ENCODE measurements at regions not wholly inside any gene's neighbourhood (a gene's known extent, or its start where the extent isn't known, plus 50 kb on each side); places are given as distances from the start of the nearest gene placed in this dataset. TPM values are rescaled to one million over a fixed set of nuclear protein-coding genes. Genes with fewer than 3 reads are reported as not detected.
"Not testable (repeated sequence)": the region's sequence is repeated elsewhere in the genome, so short reads cannot be mapped to it uniquely, and the experiment has no call there.

DNA sequence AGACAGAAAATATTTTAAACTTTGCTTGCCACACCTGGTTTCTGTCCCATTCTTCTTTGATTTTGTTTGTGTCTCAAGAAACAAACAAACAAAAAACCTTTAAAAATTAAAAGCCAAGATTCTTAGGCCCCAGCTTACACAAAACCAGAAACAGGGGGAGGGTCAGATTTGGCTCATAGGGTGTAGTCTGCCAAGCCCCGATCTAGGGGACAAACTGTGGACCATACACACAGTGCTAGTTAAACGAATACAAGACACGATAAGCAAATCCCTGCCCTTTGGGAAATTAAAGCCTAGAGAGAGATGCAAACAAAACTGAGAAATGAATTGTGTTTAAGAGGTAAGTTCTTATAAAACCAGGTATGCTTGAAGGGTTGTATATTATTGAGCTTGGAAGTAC, 181.7 kb downstream of the POTEB3 start:
- no CpG with 5 or more reads among the region's 3 CpGs for WGBS, 2 donors (ENCODE audit: extremely low coverage in 2 of 2, insufficient read length in 2 of 2, insufficient replicate concordance in 1 of 2)
- not testable (repeated sequence) for H3K9me3 ChIP-seq (replicated peaks in 1 of 2; ENCODE audit: control insufficient read depth in 2 of 2, insufficient read depth in 1 of 2, low read depth in 1 of 2, low read length in 2 of 2); H2BK15ac ChIP-seq (ENCODE audit: low read length)

DNA sequence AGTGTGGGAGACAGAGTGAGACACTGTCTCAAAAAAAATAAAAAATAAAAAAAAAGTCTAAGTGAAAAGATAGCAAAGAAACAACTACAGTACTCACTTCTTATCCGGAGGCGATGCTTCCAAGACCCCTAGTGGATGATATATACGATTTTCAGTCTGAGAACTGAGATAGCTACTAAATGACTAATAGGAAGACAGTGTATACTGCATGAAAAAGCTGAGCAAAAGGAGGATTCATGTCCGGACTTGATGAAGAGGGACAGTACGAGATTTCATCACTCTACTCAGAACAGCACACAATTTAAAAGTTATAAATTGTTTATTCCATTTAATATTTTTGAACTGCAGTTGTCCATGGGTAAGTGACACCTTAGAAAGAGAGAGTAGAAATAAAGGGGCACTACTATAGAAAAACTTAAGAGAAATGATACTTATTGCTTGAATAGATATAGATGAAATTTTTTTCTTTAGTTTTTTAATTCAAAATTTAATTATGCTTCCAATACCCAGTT, 190.7 kb downstream of the POTEB3 start:
- not testable (repeated sequence) for H3K23ac ChIP-seq (ENCODE audit: low read depth, low read length, poor library complexity); H3K4me1 ChIP-seq (ENCODE audit: control insufficient read depth in 2 of 2, insufficient read depth in 1 of 2, low read depth in 1 of 2, low read length in 2 of 2); H3K79me1 ChIP-seq (ENCODE audit: low read depth, low read length); H4K8ac ChIP-seq (ENCODE audit: low read depth, low read length); H3K4me3 ChIP-seq (ENCODE audit: low read length in 2 of 2); H2AFZ ChIP-seq (ENCODE audit: low read length); H3K14ac ChIP-seq (ENCODE audit: low read length); H2BK15ac ChIP-seq (ENCODE audit: low read length); H3K18ac ChIP-seq (ENCODE audit: low read length); DNase-seq (ENCODE audit: low spot score); H3K9me3 ChIP-seq (replicated peaks in 1 of 2; ENCODE audit: control insufficient read depth in 2 of 2, insufficient read depth in 1 of 2, low read depth in 1 of 2, low read length in 2 of 2); H4K91ac ChIP-seq (ENCODE audit: low read depth, low read length, poor library complexity); H2BK5ac ChIP-seq (ENCODE audit: low read length); H2BK120ac ChIP-seq (ENCODE audit: low read depth, low read length); H2AK5ac ChIP-seq (ENCODE audit: low read depth, low read length); H3K36me3 ChIP-seq (replicated peaks in 1 of 2; ENCODE audit: control insufficient read depth in 2 of 2, insufficient read depth in 2 of 2, low read length in 2 of 2); H3K4me2 ChIP-seq (ENCODE audit: insufficient read depth, low read length, poor library complexity, severe bottlenecking); H3K9ac ChIP-seq (ENCODE audit: low read depth, low read length, poor library complexity); H3K4ac ChIP-seq (ENCODE audit: low read length); H2BK12ac ChIP-seq (ENCODE audit: low read length); H3K27me3 ChIP-seq (ENCODE audit: control insufficient read depth in 3 of 3, insufficient read depth in 3 of 3, low read depth in 1 of 3, low read length in 3 of 3); H3K27ac ChIP-seq (replicated peaks; ENCODE audit: low read length)
- WGBS, 2 donors (ENCODE audit: extremely low coverage in 2 of 2, insufficient read length in 2 of 2, insufficient replicate concordance in 1 of 2), result no CpG with 5 or more reads among the region's 5 CpGs

More for the DNA sequence above, 181.7 kb downstream of the POTEB3 start:
- not testable (repeated sequence) for H3K14ac ChIP-seq (ENCODE audit: low read length); H3K4me1 ChIP-seq (ENCODE audit: control insufficient read depth in 2 of 2, insufficient read depth in 1 of 2, low read depth in 1 of 2, low read length in 2 of 2); H3K4ac ChIP-seq (ENCODE audit: low read length); H3K27ac ChIP-seq (replicated peaks; ENCODE audit: low read length); H3K79me1 ChIP-seq (ENCODE audit: low read depth, low read length); H3K36me3 ChIP-seq (replicated peaks in 1 of 2; ENCODE audit: control insufficient read depth in 2 of 2, insufficient read depth in 2 of 2, low read length in 2 of 2); H3K4me2 ChIP-seq (ENCODE audit: insufficient read depth, low read length, poor library complexity, severe bottlenecking); H4K91ac ChIP-seq (ENCODE audit: low read depth, low read length, poor library complexity); DNase-seq (ENCODE audit: low spot score); H2BK5ac ChIP-seq (ENCODE audit: low read length); H3K18ac ChIP-seq (ENCODE audit: low read length); H3K23ac ChIP-seq (ENCODE audit: low read depth, low read length, poor library complexity); H3K4me3 ChIP-seq (ENCODE audit: low read length in 2 of 2); H3K27me3 ChIP-seq (ENCODE audit: control insufficient read depth in 3 of 3, insufficient read depth in 3 of 3, low read depth in 1 of 3, low read length in 3 of 3); H2AFZ ChIP-seq (ENCODE audit: low read length); H2AK5ac ChIP-seq (ENCODE audit: low read depth, low read length); H2BK120ac ChIP-seq (ENCODE audit: low read depth, low read length); H3K9ac ChIP-seq (ENCODE audit: low read depth, low read length, poor library complexity); H2BK12ac ChIP-seq (ENCODE audit: low read length); H4K8ac ChIP-seq (ENCODE audit: low read depth, low read length)

Small RNA genes in the stretch of these regions (small RNA-seq; reads per million reads assigned to genes)
- gene RNU6-1235P (ENCODE audit: insufficient read depth), result not detected
